Stimulated activated CD4-positive, alpha-beta T cell treated with anti-CD3 and anti-CD28 coated beads, Interleukin-15, amount 100 ng/mL, for 48 hours (primary cell): ENCODE measurements at regions not wholly inside any gene's neighbourhood (a gene's known extent, or its start where the extent isn't known, plus 50 kb on each side); places are given as distances from the start of the nearest gene placed in this dataset.
"Not testable (repeated sequence)": the region's sequence is repeated elsewhere in the genome, so short reads cannot be mapped to it uniquely, and the experiment has no call there.

Source experiments
- DNase-seq, 2 donors: peaks; one replicate each; pipeline ENCODE4 v3.0.0-alpha.2; 2020; ENCODE audit warnings: low read depth in 2 of 2

- no peak for DNase-seq
Observed at GRCh38 chr18:25493401-25493800, 141.4 kb upstream of the ZNF521 start.

GRCh38 chr18:25490316-25490715 is 138.3 kb upstream of the ZNF521 start:
- no peak for DNase-seq

GRCh38 chr18:25473008-25473407 is 121.0 kb upstream of the ZNF521 start:
- DNase-seq, result no peak

GRCh38 chr18:25470756-25471524 is 119.0 kb upstream of the ZNF521 start:
- DNase-seq, result not testable (repeated sequence)

GRCh38 chr18:25470062-25470461 is 118.1 kb upstream of the ZNF521 start:
- no peak for DNase-seq

- DNase-seq, result no peak
Observed at GRCh38 chr18:25469489-25469888, 117.5 kb upstream of the ZNF521 start.

GRCh38 chr18:25467226-25467987 is 115.4 kb upstream of the ZNF521 start:
- no peak for DNase-seq

GRCh38 chr18:25465152-25465732 is 113.3 kb upstream of the ZNF521 start:
- no peak for DNase-seq

GRCh38 chr18:25464227-25464626 is 112.3 kb upstream of the ZNF521 start:
- DNase-seq, result no peak

GRCh38 chr18:25463726-25464125 is 111.8 kb upstream of the ZNF521 start:
- no peak for DNase-seq

- no peak for DNase-seq
Observed at GRCh38 chr18:25459814-25460213, 107.8 kb upstream of the ZNF521 start.

GRCh38 chr18:25457601-25458000 is 105.6 kb upstream of the ZNF521 start:
- DNase-seq, result no peak

- no peak for DNase-seq
Observed at GRCh38 chr18:25457126-25457525, 105.2 kb upstream of the ZNF521 start.

- no peak for DNase-seq
Observed at GRCh38 chr18:25456334-25457010, 104.5 kb upstream of the ZNF521 start.

- DNase-seq, result no peak
Observed at GRCh38 chr18:25455646-25456045, 103.7 kb upstream of the ZNF521 start.

- no peak for DNase-seq
Observed at GRCh38 chr18:25455159-25455558, 103.2 kb upstream of the ZNF521 start.

- no peak for DNase-seq
Observed at GRCh38 chr18:25454730-25455129, 102.8 kb upstream of the ZNF521 start.

GRCh38 chr18:25454270-25454659 is 102.3 kb upstream of the ZNF521 start:
- DNase-seq, result no peak

GRCh38 chr18:25453556-25454269 is 101.7 kb upstream of the ZNF521 start:
- DNase-seq, result no peak

- no peak for DNase-seq
Observed at GRCh38 chr18:25451077-25451658, 99.2 kb upstream of the ZNF521 start.

GRCh38 chr18:25449046-25449445 is 97.1 kb upstream of the ZNF521 start:
- no peak for DNase-seq
